CD4-positive, alpha-beta T cell treated with Interleukin-4 for 4 hours (primary cell): ENCODE measurements at regions not wholly inside any gene's neighbourhood (a gene's known extent, or its start where the extent isn't known, plus 50 kb on each side); places are given as distances from the start of the nearest gene placed in this dataset.
A peak's percentile ranks its signal among the peaks of the same experiment; 100 is the strongest.
"Not testable (repeated sequence)": the region's sequence is repeated elsewhere in the genome, so short reads cannot be mapped to it uniquely, and the experiment has no call there.

Experiments
- DNase-seq: peaks from one replicate; pipeline ENCODE4 v3.0.0-alpha.2; 2020

DNA sequence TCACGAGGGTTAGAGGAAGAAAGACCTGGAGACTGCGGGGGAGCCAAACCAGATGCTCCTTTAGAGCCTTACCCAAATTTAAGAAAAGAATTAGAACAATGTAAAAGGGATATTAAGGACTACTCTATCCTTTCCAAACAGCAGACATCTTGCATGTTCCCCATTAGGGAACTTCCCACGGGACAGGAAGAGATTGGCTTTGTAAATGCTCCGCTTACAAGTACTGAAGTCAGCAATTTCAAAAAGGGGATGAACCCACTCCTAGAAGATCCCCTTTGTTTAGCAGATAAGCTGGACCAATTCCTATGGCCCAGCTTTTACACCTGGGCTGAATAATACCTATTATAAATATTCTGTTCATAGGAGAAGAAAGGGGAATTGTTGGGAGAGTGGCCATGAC is 74.2 kb downstream of the APOBEC1 start:
- no peak for DNase-seq

GRCh38 chr12:7590085-7590484 is 75.6 kb downstream of the APOBEC1 start:
- DNase-seq = not testable (repeated sequence)

DNA sequence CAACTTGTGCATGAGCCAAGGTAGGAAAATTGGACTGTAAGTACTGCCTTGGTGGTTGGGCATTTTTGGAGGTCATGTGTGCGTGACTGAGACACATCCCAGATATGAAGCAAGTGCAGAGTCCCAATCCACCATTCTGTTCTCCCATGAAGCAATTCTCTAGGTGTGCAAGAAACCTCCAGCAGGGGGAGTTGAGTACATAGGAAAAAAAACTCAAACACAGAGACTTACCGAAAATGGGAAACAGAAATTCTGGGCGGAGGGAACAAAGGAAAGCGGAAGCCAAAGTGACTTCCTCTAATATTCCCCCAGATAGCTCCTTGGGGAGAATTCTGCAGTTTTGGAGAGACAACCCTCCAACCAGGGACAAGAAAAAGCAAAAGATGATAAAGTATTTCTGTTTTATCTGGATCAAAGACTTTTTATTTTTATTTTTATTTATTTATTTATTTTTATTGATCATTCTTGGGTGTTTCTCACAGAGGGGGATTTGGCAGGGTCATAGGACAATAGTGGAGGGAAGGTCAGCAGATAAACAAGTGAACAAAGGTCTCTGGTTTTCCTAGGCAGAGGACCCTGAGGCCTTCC is 76.9 kb downstream of the APOBEC1 start:
- DNase-seq = peak; percentile 44

DNA sequence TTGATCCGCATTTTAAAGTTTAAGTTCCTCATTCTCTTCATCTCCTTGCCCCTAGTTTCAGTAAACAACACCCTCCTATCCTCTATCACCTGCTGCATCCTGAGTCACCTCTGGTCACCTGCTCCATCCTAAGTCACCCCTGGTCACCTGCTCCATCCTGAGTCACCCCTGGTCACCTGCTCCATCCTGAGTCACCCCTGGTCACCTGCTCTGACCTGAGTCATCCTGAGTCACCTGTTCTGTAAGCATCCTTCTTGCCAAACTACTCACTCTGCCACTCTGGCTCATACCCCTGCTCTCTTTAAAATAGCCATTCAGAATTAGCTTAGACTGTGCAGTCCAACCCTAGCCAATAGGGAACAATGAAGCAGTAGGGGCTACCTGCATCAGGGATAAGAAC is 80.6 kb upstream of the CD163 start:
- DNase-seq = not testable (repeated sequence)

- no peak for DNase-seq
These were observed 79.9 kb upstream of the CD163 start for GRCh38 chr12:7583471-7583870.

- no peak for DNase-seq
These were observed 79.2 kb upstream of the CD163 start for GRCh38 chr12:7582796-7583195.

DNA sequence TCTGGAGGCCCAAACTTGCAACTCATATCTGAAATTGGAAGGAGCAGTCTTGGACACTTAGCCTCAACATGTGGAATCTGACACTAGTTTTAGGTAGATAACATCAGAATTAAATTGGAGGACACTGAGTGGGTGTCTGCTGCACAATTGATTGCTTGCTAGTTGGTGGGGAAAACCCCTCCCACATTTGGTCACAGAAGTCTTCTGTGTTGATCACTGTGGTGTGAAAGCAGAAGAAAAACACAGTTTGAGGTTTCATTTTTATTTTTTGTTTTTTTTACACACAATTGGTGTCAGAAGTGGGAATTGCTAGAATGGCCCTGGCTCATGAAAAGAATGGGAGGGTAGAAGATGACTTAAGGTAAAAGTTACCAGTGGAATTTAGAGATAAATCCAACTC is 78.0 kb upstream of the CD163 start:
- DNase-seq = no peak

DNA sequence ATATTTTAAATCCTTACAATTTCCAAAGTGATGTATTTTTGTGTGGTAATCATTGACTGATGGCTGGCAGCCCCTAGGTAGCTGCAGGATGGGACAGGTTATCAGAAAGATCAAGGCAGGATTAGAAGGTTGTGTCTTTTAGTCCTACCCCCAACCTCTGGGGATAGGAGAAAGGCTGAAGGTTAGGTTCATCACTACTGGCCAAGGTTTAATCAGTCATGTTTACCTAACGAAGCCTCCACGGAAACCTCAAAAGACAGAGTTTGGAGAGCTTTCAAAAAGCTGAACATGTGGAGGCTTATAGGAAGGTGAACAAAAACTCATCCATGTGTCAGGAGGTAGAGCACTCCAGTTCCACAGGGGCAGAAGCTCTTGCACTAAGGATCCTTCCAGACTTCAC is 77.5 kb upstream of the CD163 start:
- DNase-seq = no peak

- no peak for DNase-seq
These were observed 67.7 kb upstream of the CD163 start for GRCh38 chr12:7571257-7571656.

DNA sequence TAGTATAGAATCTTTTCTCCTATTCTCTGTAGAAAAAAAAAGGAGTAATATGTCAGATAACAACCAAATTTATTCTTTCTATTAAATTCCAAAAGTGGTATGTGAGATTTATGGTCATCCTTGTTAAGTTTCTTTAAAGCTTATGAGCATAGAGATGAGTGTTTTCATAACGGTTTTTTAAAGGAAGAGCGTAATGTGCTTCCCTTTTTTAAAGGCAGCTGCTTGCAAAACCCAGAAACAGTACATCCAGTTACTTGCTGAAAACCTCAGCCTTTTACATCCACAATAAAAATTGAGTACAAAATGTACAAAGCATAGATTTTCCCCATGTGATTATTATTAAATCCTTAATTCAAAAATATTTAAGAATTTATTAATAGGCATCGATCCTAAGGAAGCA is 53.6 kb upstream of the CD163 start:
- no peak for DNase-seq

DNA sequence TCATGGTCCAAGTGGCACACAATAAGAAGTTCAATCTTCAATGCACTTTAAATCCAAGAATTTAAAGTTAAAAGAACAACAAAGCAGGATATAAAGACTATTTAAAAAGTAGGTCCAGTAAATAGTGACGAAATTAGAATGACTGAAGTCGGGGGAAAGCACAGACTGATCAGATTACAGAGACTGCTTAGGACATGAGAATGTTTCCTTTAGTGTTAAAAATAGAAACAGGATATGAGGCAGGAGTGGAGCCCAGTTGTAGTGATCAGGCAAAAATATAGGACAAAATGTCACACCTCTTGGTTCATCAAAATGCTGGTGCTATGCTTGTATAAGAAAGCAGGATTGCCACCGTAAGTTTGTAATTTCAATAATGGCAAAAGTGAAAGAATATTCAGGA is 52.2 kb upstream of the CD163 start:
- DNase-seq = no peak

- not testable (repeated sequence) for DNase-seq
These were observed 51.3 kb upstream of the CD163 start for GRCh38 chr12:7554831-7555230.
